PC-3 (cell line): ENCODE measurements at regions not wholly inside any gene's neighbourhood (a gene's known extent, or its start where the extent isn't known, plus 50 kb on each side); places are given as distances from the start of the nearest gene placed in this dataset.

Source experiments
- ATAC-seq: fragments of 200-7000 bp; cut with Tn5 transposase; 2 replicates; pipeline ENCODE4 v1.9.1; 2020; ENCODE audit warnings: mild to moderate bottlenecking, moderate library complexity
- BruUV-seq: library from RNA; stranded (reverse); fragments of 400-500 nt; replicated peaks from 2 replicates; lab custom pipeline; 2021; lab: Mats Ljungman, UMichigan
- CTCF ChIA-PET: fragments of 300-600 bp; sonication (Branson Sonifier 250); formaldehyde crosslinking; loops from one replicate; lab custom pipeline; 2022; ENCODE audit warnings: antibody characterized with exemption; lab: Charles Lee
- POLR2A ChIA-PET: fragments of 300-600 bp; sonication (Branson Sonifier 250); formaldehyde crosslinking; loops from one replicate; lab custom pipeline; 2022; ENCODE audit warnings: antibody characterized with exemption; ENCODE audit not compliant: unreplicated experiment; lab: Charles Lee
- DNase-seq: peaks from one replicate; pipeline ENCODE4 v3.0.0-alpha.2; 2015
- H2AFZ ChIP-seq: fragments of 300-600 bp; sonication (generic); 2 replicates; pipeline ENCODE4 v1.6.0; 2016; ENCODE audit warnings: antibody characterized with exemption, low read length
- H3F3A ChIP-seq: fragments of 300-600 bp; sonication (generic); one replicate; pipeline ENCODE4 v1.6.0; 2017; ENCODE audit warnings: antibody characterized with exemption, low read length, control low read depth, mild to moderate bottlenecking; ENCODE audit not compliant: unreplicated experiment
- H3K27ac ChIP-seq: fragments of 300-600 bp; sonication (generic); 2 replicates; pipeline ENCODE4 v1.5.1; 2016; ENCODE audit warnings: mild to moderate bottlenecking, low read length
- H3K27me3 ChIP-seq: fragments of 300-600 bp; sonication (generic); 2 replicates; pipeline ENCODE4 v1.6.1; 2016; ENCODE audit warnings: low read length, mixed read lengths
- H3K36me3 ChIP-seq: fragments of 300-600 bp; sonication (generic); 2 replicates; pipeline ENCODE4 v1.6.1; 2016; ENCODE audit warnings: low read depth, mixed run types, low read length, mixed read lengths
- H3K4me1 ChIP-seq: fragments of 300-600 bp; sonication (generic); 2 replicates; pipeline ENCODE4 v1.5.1; 2016; ENCODE audit warnings: low read length; ENCODE audit not compliant: insufficient read depth
- H3K4me2 ChIP-seq: fragments of 300-600 bp; sonication (generic); 2 replicates; pipeline ENCODE4 v1.6.0; 2016; ENCODE audit warnings: low read length
- H3K4me3 ChIP-seq: fragments of 300-600 bp; sonication (generic); 2 replicates; pipeline ENCODE4 v1.5.1; 2016; ENCODE audit warnings: mild to moderate bottlenecking, low read length, mixed read lengths
- H3K79me2 ChIP-seq: fragments of 300-600 bp; sonication (generic); 2 replicates; pipeline ENCODE4 v1.6.1; 2017; ENCODE audit warnings: low read length, mixed read lengths
- H3K9ac ChIP-seq: fragments of 300-600 bp; sonication (generic); 2 replicates; pipeline ENCODE4 v1.6.0; 2016; ENCODE audit warnings: mild to moderate bottlenecking, low read length
- H3K9me2 ChIP-seq: fragments of 300-600 bp; sonication (generic); replicated peaks from 2 replicates; pipeline ENCODE4 v1.6.1; 2016; ENCODE audit warnings: mixed run types, low read length, mixed read lengths
- H3K9me3 ChIP-seq: fragments of 300-600 bp; sonication (generic); 2 replicates; pipeline ENCODE4 v1.6.1; 2016; ENCODE audit warnings: low read length, mixed read lengths
- H4K20me1 ChIP-seq: fragments of 300-600 bp; sonication (generic); 2 replicates; pipeline ENCODE4 v1.6.1; 2016; ENCODE audit warnings: low read length, mixed read lengths
- CTCF ChIP-seq: fragments of 300-600 bp; sonication (generic); conservative IDR thresholded peaks from 2 replicates; pipeline ENCODE4 v1.5.1; 2017; ENCODE audit warnings: antibody characterized with exemption, low read depth, mild to moderate bottlenecking, low read length
- EZH2 ChIP-seq: fragments of 300-600 bp; sonication (generic); IDR thresholded peaks from one replicate; pipeline ENCODE4 v1.6.1; 2017; ENCODE audit warnings: antibody characterized with exemption, mild to moderate bottlenecking, low read length; ENCODE audit not compliant: unreplicated experiment
- EZH2phosphoT487 ChIP-seq: fragments of 300-600 bp; sonication (generic); IDR thresholded peaks from 2 replicates; pipeline ENCODE4 v1.6.1; 2018; ENCODE audit warnings: mild to moderate bottlenecking, antibody characterized with exemption, low read length, borderline replicate concordance
- intact Hi-C: fragments of 100-400 bp; cut with micrococcal nuclease; formaldehyde crosslinking; loops from 2 replicates; pipeline ENCODE4 v1.9.0; 2023

- Histone ChIP-seq H3K4me1 (no peaks in the 10 kb centered on the region), H3K79me2 (no peaks in the 10 kb centered on the region), H3K9me3 (no peaks in the 10 kb centered on the region), H3K9me2 (no peaks in the 10 kb centered on the region), H3F3A (no peaks in the 10 kb centered on the region), H3K4me3 (no peak overlapping the region), H2AFZ (no peak overlapping the region), H3K4me2 (no peak overlapping the region), H3K27me3 (no peaks in the 10 kb centered on the region), H4K20me1 (no peaks in the 10 kb centered on the region), H3K27ac (no peak overlapping the region), H3K9ac (no peak overlapping the region), H3K36me3 (no peaks in the 10 kb centered on the region)
- POLR2A ChIA-PET, result no interaction called here
- no TSS peak for BruUV-seq
- intact Hi-C loops, result no loop called here
- TF ChIP-seq CTCF (no peak), EZH2 (no peak), EZH2phosphoT487 (no peak)
- CTCF ChIA-PET, result no interaction called here
- DNase-seq, result no peak
- ATAC-seq, result no peak
These were observed 116.3 kb upstream of the KLHL29 start for GRCh38 chr2:23268467-23269263.

GRCh38 chr2:23269747-23270146, 115.2 kb upstream of the KLHL29 start:
- no peaks in the 10 kb centered on the region for H3K9me2 ChIP-seq
- DNase-seq (peak; percentile 13), ATAC-seq (no peak)
- H3K9ac ChIP-seq, result no peak overlapping the region
- no peak overlapping the region for H3K4me3 ChIP-seq
- H2AFZ ChIP-seq, result no peak overlapping the region
- H3K27me3 ChIP-seq, result no peaks in the 10 kb centered on the region
- H3K9me3 ChIP-seq, result no peaks in the 10 kb centered on the region
- no TSS peak for BruUV-seq
- H3K4me1 ChIP-seq, result no peaks in the 10 kb centered on the region
- no peak overlapping the region for H3K27ac ChIP-seq
- no peaks in the 10 kb centered on the region for H4K20me1 ChIP-seq
- TF ChIP-seq CTCF, result no peak
- no peak for TF ChIP-seq EZH2phosphoT487
- no peak for TF ChIP-seq EZH2
- intact Hi-C loops, result no loop called here
- H3K4me2 ChIP-seq, result no peak overlapping the region
- CTCF ChIA-PET, result no interaction called here
- H3K79me2 ChIP-seq, result no peaks in the 10 kb centered on the region
- POLR2A ChIA-PET, result no interaction called here
- H3K36me3 ChIP-seq, result no peaks in the 10 kb centered on the region
- H3F3A ChIP-seq, result no peaks in the 10 kb centered on the region

- H3K4me3 ChIP-seq, result no peak overlapping the region
- CTCF ChIA-PET, result no interaction called here
- H3K4me1 ChIP-seq, result no peaks in the 10 kb centered on the region
- H2AFZ ChIP-seq, result no peak overlapping the region
- no peaks in the 10 kb centered on the region for H4K20me1 ChIP-seq
- POLR2A ChIA-PET, result no interaction called here
- DNase-seq, result no peak
- H3F3A ChIP-seq, result no peaks in the 10 kb centered on the region
- H3K27me3 ChIP-seq, result no peaks in the 10 kb centered on the region
- BruUV-seq, result no TSS peak
- H3K9me3 ChIP-seq, result no peaks in the 10 kb centered on the region
- no peak overlapping the region for H3K4me2 ChIP-seq
- no peaks in the 10 kb centered on the region for H3K79me2 ChIP-seq
- TF ChIP-seq EZH2 (no peak), CTCF (no peak), EZH2phosphoT487 (no peak)
- no peak overlapping the region for H3K9ac ChIP-seq
- no peak overlapping the region for H3K27ac ChIP-seq
- ATAC-seq, result no peak
- no peaks in the 10 kb centered on the region for H3K9me2 ChIP-seq
- intact Hi-C loops, result no loop called here
- no peaks in the 10 kb centered on the region for H3K36me3 ChIP-seq
These were observed 114.2 kb upstream of the KLHL29 start for GRCh38 chr2:23270810-23271209.
